IPS-18a (cell line): ENCODE measurements at regions not wholly inside any gene's neighbourhood (a gene's known extent, or its start where the extent isn't known, plus 50 kb on each side); places are given as distances from the start of the nearest gene placed in this dataset.

Source experiments
- H3K27ac ChIP-seq: one replicate; pipeline ENCODE4 v1.5.1; 2013; ENCODE audit warnings: low read length
- H3K27me3 ChIP-seq: one replicate; pipeline ENCODE4 v1.6.1; 2013; ENCODE audit warnings: mild to moderate bottlenecking, low read length; ENCODE audit not compliant: control insufficient read depth, insufficient read depth
- H3K36me3 ChIP-seq: one replicate; pipeline ENCODE4 v1.6.1; 2013; ENCODE audit warnings: low read depth, low read length; ENCODE audit not compliant: control insufficient read depth
- H3K4me1 ChIP-seq: one replicate; pipeline ENCODE4 v1.6.1; 2013; ENCODE audit warnings: low read depth, low read length; ENCODE audit not compliant: control insufficient read depth
- H3K4me3 ChIP-seq: one replicate; pipeline ENCODE4 v1.5.1; 2013; ENCODE audit warnings: low read length
- H3K9ac ChIP-seq: one replicate; pipeline ENCODE4 v1.6.1; 2013; ENCODE audit warnings: mild to moderate bottlenecking, low read length, moderate library complexity
- H3K9me3 ChIP-seq: one replicate; pipeline ENCODE4 v1.6.1; 2013; ENCODE audit warnings: low read depth, low read length; ENCODE audit not compliant: control insufficient read depth

- Histone ChIP-seq H3K9ac (no peak overlapping the region), H3K4me1 (peaks cover under 1% of the 10 kb centered on the region), H3K27me3 (no peaks in the 10 kb centered on the region), H3K27ac (no peak overlapping the region), H3K36me3 (no peaks in the 10 kb centered on the region), H3K9me3 (no peaks in the 10 kb centered on the region), H3K4me3 (no peak overlapping the region)
Observed at GRCh38 chr1:94310570-94311270, 73.3 kb upstream of the ARHGAP29 start.

- H3K9ac ChIP-seq: no peak overlapping the region
- no peaks in the 10 kb centered on the region for H3K4me1 ChIP-seq
- no peak overlapping the region for H3K27ac ChIP-seq
- H3K9me3 ChIP-seq: no peaks in the 10 kb centered on the region
- H3K27me3 ChIP-seq: no peaks in the 10 kb centered on the region
- no peaks in the 10 kb centered on the region for H3K36me3 ChIP-seq
- H3K4me3 ChIP-seq: no peak overlapping the region
Observed at GRCh38 chr1:94309829-94310569, 72.6 kb upstream of the ARHGAP29 start.

GRCh38 chr1:94309216-94309615 is 71.8 kb upstream of the ARHGAP29 start:
- H3K36me3 ChIP-seq: no peaks in the 10 kb centered on the region
- no peak overlapping the region for H3K27ac ChIP-seq
- no peaks in the 10 kb centered on the region for H3K4me1 ChIP-seq
- H3K9me3 ChIP-seq: no peaks in the 10 kb centered on the region
- H3K4me3 ChIP-seq: no peak overlapping the region
- H3K9ac ChIP-seq: no peak overlapping the region
- H3K27me3 ChIP-seq: no peaks in the 10 kb centered on the region

- Histone ChIP-seq H3K4me3 (no peak overlapping the region), H3K27ac (no peak overlapping the region), H3K9ac (no peak overlapping the region), H3K4me1 (no peaks in the 10 kb centered on the region), H3K36me3 (no peaks in the 10 kb centered on the region), H3K9me3 (no peaks in the 10 kb centered on the region), H3K27me3 (no peaks in the 10 kb centered on the region)
Observed at GRCh38 chr1:94306521-94306920, 69.1 kb upstream of the ARHGAP29 start.

GRCh38 chr1:94305704-94306103 is 68.3 kb upstream of the ARHGAP29 start:
- no peaks in the 10 kb centered on the region for H3K9me3 ChIP-seq
- no peaks in the 10 kb centered on the region for H3K27me3 ChIP-seq
- no peak overlapping the region for H3K9ac ChIP-seq
- H3K4me1 ChIP-seq: no peaks in the 10 kb centered on the region
- H3K27ac ChIP-seq: no peak overlapping the region
- H3K36me3 ChIP-seq: no peaks in the 10 kb centered on the region
- no peak overlapping the region for H3K4me3 ChIP-seq

GRCh38 chr1:94304553-94304952 is 67.2 kb upstream of the ARHGAP29 start:
- H3K4me3 ChIP-seq: no peak overlapping the region
- no peak overlapping the region for H3K9ac ChIP-seq
- no peaks in the 10 kb centered on the region for H3K4me1 ChIP-seq
- no peaks in the 10 kb centered on the region for H3K36me3 ChIP-seq
- no peaks in the 10 kb centered on the region for H3K27me3 ChIP-seq
- H3K9me3 ChIP-seq: no peaks in the 10 kb centered on the region
- H3K27ac ChIP-seq: no peak overlapping the region

- H3K4me1 ChIP-seq: no peaks in the 10 kb centered on the region
- no peaks in the 10 kb centered on the region for H3K27me3 ChIP-seq
- no peaks in the 10 kb centered on the region for H3K9me3 ChIP-seq
- H3K4me3 ChIP-seq: no peak overlapping the region
- no peak overlapping the region for H3K9ac ChIP-seq
- H3K36me3 ChIP-seq: no peaks in the 10 kb centered on the region
- H3K27ac ChIP-seq: no peak overlapping the region
Observed at GRCh38 chr1:94303005-94303404, 65.6 kb upstream of the ARHGAP29 start.

- H3K27me3 ChIP-seq: no peaks in the 10 kb centered on the region
- H3K4me1 ChIP-seq: no peaks in the 10 kb centered on the region
- no peak overlapping the region for H3K27ac ChIP-seq
- H3K9me3 ChIP-seq: no peaks in the 10 kb centered on the region
- no peak overlapping the region for H3K9ac ChIP-seq
- H3K4me3 ChIP-seq: no peak overlapping the region
- H3K36me3 ChIP-seq: no peaks in the 10 kb centered on the region
Observed at GRCh38 chr1:94302497-94302896, 65.1 kb upstream of the ARHGAP29 start.

- Histone ChIP-seq H3K9me3 (no peaks in the 10 kb centered on the region), H3K4me1 (no peaks in the 10 kb centered on the region), H3K36me3 (no peaks in the 10 kb centered on the region), H3K27me3 (no peaks in the 10 kb centered on the region), H3K9ac (no peak overlapping the region), H3K27ac (no peak overlapping the region), H3K4me3 (no peak overlapping the region)
Observed at GRCh38 chr1:94301186-94301585, 63.8 kb upstream of the ARHGAP29 start.

GRCh38 chr1:94300731-94301130 is 63.3 kb upstream of the ARHGAP29 start:
- H3K9ac ChIP-seq: no peak overlapping the region
- H3K4me1 ChIP-seq: no peaks in the 10 kb centered on the region
- no peaks in the 10 kb centered on the region for H3K9me3 ChIP-seq
- no peak overlapping the region for H3K4me3 ChIP-seq
- H3K27ac ChIP-seq: no peak overlapping the region
- no peaks in the 10 kb centered on the region for H3K36me3 ChIP-seq
- no peaks in the 10 kb centered on the region for H3K27me3 ChIP-seq

- H3K27me3 ChIP-seq: no peaks in the 10 kb centered on the region
- H3K9me3 ChIP-seq: no peaks in the 10 kb centered on the region
- no peak overlapping the region for H3K4me3 ChIP-seq
- no peaks in the 10 kb centered on the region for H3K36me3 ChIP-seq
- no peak overlapping the region for H3K27ac ChIP-seq
- H3K9ac ChIP-seq: no peak overlapping the region
- H3K4me1 ChIP-seq: no peaks in the 10 kb centered on the region
Observed at GRCh38 chr1:94299627-94300553, 62.5 kb upstream of the ARHGAP29 start.
